ENCODE measurements at regions not wholly inside any gene's neighbourhood (a gene's known extent, or its start where the extent isn't known, plus 50 kb on each side); places are given as distances from the start of the nearest gene placed in this dataset.
A peak's percentile ranks its signal among the peaks of the same experiment; 100 is the strongest.

DNA sequence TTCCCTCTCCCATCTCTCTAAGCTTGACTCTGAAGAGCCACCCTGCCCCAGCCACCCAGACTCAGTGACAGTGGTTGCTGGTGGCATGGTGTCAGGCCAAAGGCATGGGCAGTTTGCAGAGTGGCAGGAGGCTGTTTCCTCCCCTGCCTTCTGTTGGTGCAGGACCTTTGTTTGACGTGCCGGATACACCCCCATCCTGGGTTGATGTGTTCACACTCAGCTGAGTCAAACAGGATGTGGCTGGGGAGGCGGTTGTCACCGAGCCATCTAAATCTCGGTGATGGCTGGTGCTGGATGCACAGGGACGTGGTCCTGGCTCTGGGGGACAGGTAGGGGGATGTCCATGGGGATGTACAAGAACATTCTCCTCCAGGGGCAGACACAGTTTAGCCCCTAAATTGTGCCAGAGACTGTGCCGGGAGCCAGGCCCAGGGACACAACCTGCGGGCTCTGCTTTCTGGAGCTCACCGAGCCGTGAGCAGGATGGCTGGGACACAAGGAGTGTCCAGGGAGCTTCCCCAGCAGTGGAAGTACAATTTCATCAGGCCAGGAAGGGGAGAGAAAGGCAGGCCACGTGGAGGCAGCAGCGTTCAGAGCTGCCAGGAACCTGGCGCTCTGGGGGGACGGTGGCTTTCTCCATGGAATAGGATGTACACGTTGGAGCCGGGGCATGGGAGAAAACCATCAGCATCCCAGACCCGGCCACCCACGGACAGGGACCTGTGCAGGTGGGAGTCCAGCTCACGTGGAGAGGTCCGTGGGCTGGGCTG is 264.2 kb downstream of the SEC14L1 start:
- Histone ChIP-seq H3K36me3 (peaks cover 0 to 9% (median 2%) of the 10 kb centered on the region in 4 donors), H3K4me1 (peaks cover 50 to 76% (median 65%) of the 10 kb centered on the region in 4 donors), H3K27ac (peak overlapping the region; percentile 81 to 94 (median 91)), H3K9me3 (no peaks in the 10 kb centered on the region), H3K27me3 (no peaks in the 10 kb centered on the region), H3K4me3 (peak overlapping the region in 1 of 4 donors; percentile 31)
- no peak for TF ChIP-seq POLR2A (IDR thresholded peaks at IDR 0.05)
- peak in 2 of 3 donors; percentile 45 to 49 for TF ChIP-seq POLR2AphosphoS5 (IDR thresholded peaks at IDR 0.05)
- TF ChIP-seq, protein P1, sequence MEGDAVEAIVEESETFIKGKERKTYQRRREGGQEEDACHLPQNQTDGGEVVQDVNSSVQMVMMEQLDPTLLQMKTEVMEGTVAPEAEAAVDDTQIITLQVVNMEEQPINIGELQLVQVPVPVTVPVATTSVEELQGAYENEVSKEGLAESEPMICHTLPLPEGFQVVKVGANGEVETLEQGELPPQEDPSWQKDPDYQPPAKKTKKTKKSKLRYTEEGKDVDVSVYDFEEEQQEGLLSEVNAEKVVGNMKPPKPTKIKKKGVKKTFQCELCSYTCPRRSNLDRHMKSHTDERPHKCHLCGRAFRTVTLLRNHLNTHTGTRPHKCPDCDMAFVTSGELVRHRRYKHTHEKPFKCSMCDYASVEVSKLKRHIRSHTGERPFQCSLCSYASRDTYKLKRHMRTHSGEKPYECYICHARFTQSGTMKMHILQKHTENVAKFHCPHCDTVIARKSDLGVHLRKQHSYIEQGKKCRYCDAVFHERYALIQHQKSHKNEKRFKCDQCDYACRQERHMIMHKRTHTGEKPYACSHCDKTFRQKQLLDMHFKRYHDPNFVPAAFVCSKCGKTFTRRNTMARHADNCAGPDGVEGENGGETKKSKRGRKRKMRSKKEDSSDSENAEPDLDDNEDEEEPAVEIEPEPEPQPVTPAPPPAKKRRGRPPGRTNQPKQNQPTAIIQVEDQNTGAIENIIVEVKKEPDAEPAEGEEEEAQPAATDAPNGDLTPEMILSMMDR (IDR thresholded peaks at IDR 0.05), result no peak
- TF ChIP-seq EP300 (IDR thresholded peaks at IDR 0.05; ENCODE audit: low read depth), result no peak
- WGBS, 2 donors (ENCODE audit: low coverage in 1 of 2), result 58 to 100% methylated on average over 1 to 20 of the region's 20 CpGs
- in situ Hi-C loops (cut with MboI; ENCODE audit: low pct_ligation_motif_present in 1 of 4, low pct_unique_long_range_greater_than_20kb in 1 of 4, low sequenced_read_pairs in 3 of 4), result no loop called here
- DNase-seq, result peak; percentile 75
- intact Hi-C loops (cut with DNase I; ENCODE audit: low total_unique reads), result no loop called here

DNA sequence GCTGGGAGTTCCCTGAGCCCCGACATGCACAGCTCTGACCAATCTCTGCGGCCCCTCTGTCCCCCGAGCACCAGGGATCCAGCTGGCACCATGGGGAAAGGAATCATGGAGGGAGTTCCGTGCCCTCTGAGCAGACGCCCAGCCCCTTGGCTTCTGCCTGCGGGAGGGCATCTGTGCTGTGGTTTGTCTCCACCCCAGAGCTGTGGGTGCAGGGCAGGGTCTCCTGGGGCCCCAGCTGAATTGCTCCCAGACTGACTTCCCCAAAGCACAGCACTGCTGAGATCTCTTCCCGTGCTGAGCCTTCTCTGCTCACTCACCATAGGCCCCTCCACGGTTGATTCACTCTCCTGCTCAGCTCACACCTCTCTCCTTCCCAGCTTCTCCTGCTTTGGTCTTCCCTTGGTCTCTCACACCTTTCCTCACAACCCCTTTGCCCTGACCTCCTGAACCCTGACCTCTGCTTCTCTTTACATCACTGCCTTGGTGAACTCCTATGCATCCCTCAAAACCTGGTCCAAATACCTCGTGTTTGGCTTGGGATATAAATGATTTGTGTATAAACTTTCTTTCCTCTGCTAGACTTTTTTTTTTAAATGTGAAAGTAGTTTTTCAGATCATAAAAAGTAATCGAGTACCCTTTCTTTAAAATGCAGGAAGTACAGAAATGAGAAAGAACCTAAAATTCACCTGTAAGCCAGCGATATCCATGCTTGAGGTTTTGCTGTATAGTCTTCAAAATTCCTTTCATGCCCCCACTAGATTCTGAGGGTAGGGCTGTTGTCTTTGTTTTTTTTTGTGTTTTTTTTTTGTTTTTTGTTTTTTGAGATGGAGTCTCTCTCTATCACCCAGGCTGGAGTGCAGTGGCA is 265.3 kb downstream of the SEC14L1 start:
- DNase-seq, result no peak
- H3K4me3 ChIP-seq, result peak overlapping the region in 1 of 4 donors; percentile 31
- H3K27ac ChIP-seq, result peak overlapping the region; percentile 81 to 94 (median 91)
- 61 to 65% methylated on average over 6 to 10 of the region's 11 CpGs for WGBS, 2 donors (ENCODE audit: low coverage in 1 of 2)
- TF ChIP-seq EP300 (IDR thresholded peaks at IDR 0.05; ENCODE audit: low read depth) (no peak), POLR2A (IDR thresholded peaks at IDR 0.05) (no peak), POLR2AphosphoS5 (IDR thresholded peaks at IDR 0.05) (no peak)
- TF ChIP-seq, protein P1 (IDR thresholded peaks at IDR 0.05), result no peak
- H3K9me3 ChIP-seq, result no peaks in the 10 kb centered on the region
- H3K4me1 ChIP-seq, result peaks cover 60 to 76% (median 69%) of the 10 kb centered on the region in 4 donors
- in situ Hi-C loops (cut with MboI; ENCODE audit: low pct_ligation_motif_present in 1 of 4, low pct_unique_long_range_greater_than_20kb in 1 of 4, low sequenced_read_pairs in 3 of 4) (no loop called here), intact Hi-C loops (cut with DNase I; ENCODE audit: low total_unique reads) (no loop called here)
- H3K36me3 ChIP-seq, result peaks cover 0 to 9% (median 2%) of the 10 kb centered on the region in 4 donors
- no peaks in the 10 kb centered on the region for H3K27me3 ChIP-seq

GRCh38 chr17:77407321-77408277 is 266.8 kb downstream of the SEC14L1 start:
- H3K4me3 ChIP-seq, result no peak overlapping the region
- H3K36me3 ChIP-seq, result peaks cover 0 to 3% (median 0%) of the 10 kb centered on the region in 4 donors
- no peaks in the 10 kb centered on the region for H3K27me3 ChIP-seq
- H3K9me3 ChIP-seq, result no peaks in the 10 kb centered on the region
- in situ Hi-C loops (cut with MboI; ENCODE audit: low pct_ligation_motif_present in 1 of 4, low pct_unique_long_range_greater_than_20kb in 1 of 4, low sequenced_read_pairs in 3 of 4), result no loop called here
- 88% methylated on average over 7 of the region's 11 CpGs; no CpG with 5 or more reads in 1 of the 2 donors for WGBS, 2 donors (ENCODE audit: low coverage in 1 of 2)
- no peak for TF ChIP-seq EP300 (IDR thresholded peaks at IDR 0.05; ENCODE audit: low read depth)
- TF ChIP-seq, protein P1 (IDR thresholded peaks at IDR 0.05), result no peak
- peak in 1 of 3 donors; percentile 5 for TF ChIP-seq POLR2AphosphoS5 (IDR thresholded peaks at IDR 0.05)
- TF ChIP-seq POLR2A (IDR thresholded peaks at IDR 0.05), result no peak
- intact Hi-C loops (cut with DNase I; ENCODE audit: low total_unique reads), result no loop called here
- peak; percentile 33 for DNase-seq
- peaks cover 63 to 81% (median 75%) of the 10 kb centered on the region in 4 donors for H3K4me1 ChIP-seq
- H3K27ac ChIP-seq, result peak overlapping the region; percentile 81 to 94 (median 91)

Data from transverse colon (tissue), 4 donors.